Glomerular visceral epithelial cell (primary cell): ENCODE measurements at regions not wholly inside any gene's neighbourhood (a gene's known extent, or its start where the extent isn't known, plus 50 kb on each side); places are given as distances from the start of the nearest gene placed in this dataset.
"Not testable (repeated sequence)": the region's sequence is repeated elsewhere in the genome, so short reads cannot be mapped to it uniquely, and the experiment has no call there.

Experiments used
- DNase-seq: peaks from one replicate; pipeline ENCODE4 v3.0.0-alpha.2; 2016; ENCODE audit errors: extremely low spot score

- DNase-seq = no peak
Observed at GRCh38 chr5:23977997-23978396, 470.6 kb downstream of the PRDM9 start.

- DNase-seq = no peak
Observed at GRCh38 chr5:23991406-23991805, 484.0 kb downstream of the PRDM9 start.

- DNase-seq = no peak
Observed at GRCh38 chr5:23994581-23995370, 487.4 kb downstream of the PRDM9 start.

GRCh38 chr5:23996525-23996924 lies 489.1 kb downstream of the PRDM9 start:
- no peak for DNase-seq

GRCh38 chr5:24005384-24005783 lies 498.0 kb downstream of the PRDM9 start:
- DNase-seq = no peak

GRCh38 chr5:24017710-24018109 lies 510.3 kb downstream of the PRDM9 start:
- not testable (repeated sequence) for DNase-seq

- no peak for DNase-seq
Observed at GRCh38 chr5:24026288-24026687, 518.9 kb downstream of the PRDM9 start.

GRCh38 chr5:24042688-24043087 lies 535.3 kb downstream of the PRDM9 start:
- DNase-seq = no peak

GRCh38 chr5:24045046-24045445 lies 537.6 kb downstream of the PRDM9 start:
- no peak for DNase-seq

- no peak for DNase-seq
Observed at GRCh38 chr5:24053737-24054136, 546.3 kb downstream of the PRDM9 start.

- DNase-seq = no peak
Observed at GRCh38 chr5:24059006-24059405, 551.6 kb downstream of the PRDM9 start.

- no peak for DNase-seq
Observed at GRCh38 chr5:24059716-24060115, 552.3 kb downstream of the PRDM9 start.

GRCh38 chr5:24065779-24066178 lies 558.4 kb downstream of the PRDM9 start:
- DNase-seq = no peak

GRCh38 chr5:24067208-24067607 lies 559.8 kb downstream of the PRDM9 start:
- no peak for DNase-seq

- DNase-seq = no peak
Observed at GRCh38 chr5:24068524-24068923, 561.1 kb downstream of the PRDM9 start.

GRCh38 chr5:24073107-24073506 lies 565.7 kb downstream of the PRDM9 start:
- DNase-seq = no peak

GRCh38 chr5:24080046-24080445 lies 564.7 kb downstream of the CDH10 start:
- no peak for DNase-seq

GRCh38 chr5:24094081-24094679 lies 550.6 kb downstream of the CDH10 start:
- no peak for DNase-seq

- DNase-seq = no peak
Observed at GRCh38 chr5:24102010-24102409, 542.8 kb downstream of the CDH10 start.

- no peak for DNase-seq
Observed at GRCh38 chr5:24103451-24104023, 541.2 kb downstream of the CDH10 start.

- DNase-seq = peak; percentile 36
Observed at GRCh38 chr5:24110004-24110615, 534.7 kb downstream of the CDH10 start.

- no peak for DNase-seq
Observed at GRCh38 chr5:24112420-24112819, 532.4 kb downstream of the CDH10 start.

GRCh38 chr5:24118351-24118750 lies 526.4 kb downstream of the CDH10 start:
- no peak for DNase-seq
